ENCODE measurements at regions not wholly inside any gene's neighbourhood (a gene's known extent, or its start where the extent isn't known, plus 50 kb on each side); places are given as distances from the start of the nearest gene placed in this dataset.

GRCh38 chr6:73980096-73980495 is 284.1 kb downstream of the CD109 start:
- TF ChIP-seq CTCF (IDR thresholded peaks at IDR 0.05; ENCODE audit: low read depth, low read length, poor library complexity, severe bottlenecking) (no peak), EZH2phosphoT487 (IDR thresholded peaks at IDR 0.05; ENCODE audit: borderline replicate concordance, low read length) (no peak)
